Osteoblast (primary cell): ENCODE measurements at regions not wholly inside any gene's neighbourhood (a gene's known extent, or its start where the extent isn't known, plus 50 kb on each side); places are given as distances from the start of the nearest gene placed in this dataset.
"Not testable (repeated sequence)": the region's sequence is repeated elsewhere in the genome, so short reads cannot be mapped to it uniquely, and the experiment has no call there.

Experiments
- DNase-seq: peaks from one replicate; pipeline ENCODE4 v3.0.0; 2011; ENCODE audit warnings: low spot score, mixed read lengths; ENCODE audit not compliant: insufficient read length; ENCODE audit errors: missing footprints
- H2AFZ ChIP-seq: 2 replicates; pipeline ENCODE4 v1.6.0; 2011; ENCODE audit warnings: mild to moderate bottlenecking, low read length
- H3K27ac ChIP-seq: 2 replicates; pipeline ENCODE4 v1.5.1; 2011; ENCODE audit warnings: mild to moderate bottlenecking, low read depth, low read length, moderate library complexity
- H3K27me3 ChIP-seq: 2 replicates; pipeline ENCODE4 v1.6.0; 2012; ENCODE audit warnings: mild to moderate bottlenecking, control low read depth, inconsistent platforms, low read length, moderate library complexity; ENCODE audit not compliant: insufficient read depth
- H3K36me3 ChIP-seq: 2 replicates; pipeline ENCODE4 v1.5.1; 2011; ENCODE audit warnings: mild to moderate bottlenecking, low read length, control low read depth, moderate library complexity; ENCODE audit not compliant: insufficient read depth
- H3K4me1 ChIP-seq: 2 replicates; pipeline ENCODE4 v1.5.1; 2011; ENCODE audit warnings: mild to moderate bottlenecking, low read length, control low read depth, moderate library complexity; ENCODE audit not compliant: insufficient read depth
- H3K4me2 ChIP-seq: 2 replicates; pipeline ENCODE4 v1.6.0; 2011; ENCODE audit warnings: mild to moderate bottlenecking, low read length; ENCODE audit not compliant: insufficient read depth
- H3K4me3 ChIP-seq: fragments of 200-600 bp; sonication (generic); 3 replicates; pipeline ENCODE4 v1.5.1; 2012; ENCODE audit warnings: mild to moderate bottlenecking, low read length, inconsistent platforms; ENCODE audit not compliant: insufficient read depth
- H3K79me2 ChIP-seq: 2 replicates; pipeline ENCODE4 v1.6.0; 2012; ENCODE audit warnings: mild to moderate bottlenecking, low read length, control low read depth, inconsistent platforms; ENCODE audit not compliant: insufficient read depth
- H3K9me3 ChIP-seq: 2 replicates; pipeline ENCODE4 v1.5.1; 2011; ENCODE audit warnings: low read depth, low read length, control low read depth
- H4K20me1 ChIP-seq: 2 replicates; pipeline ENCODE4 v1.6.0; 2012; ENCODE audit warnings: mild to moderate bottlenecking, low read length, control low read depth; ENCODE audit not compliant: insufficient read depth
- CTCF ChIP-seq: IDR thresholded peaks from 2 replicates; pipeline ENCODE4 v1.5.1; 2011; ENCODE audit warnings: mild to moderate bottlenecking, low read depth, low read length, moderate library complexity; ENCODE audit errors: extremely low read depth

- Histone ChIP-seq H3K9me3 (no peaks in the 10 kb centered on the region), H3K79me2 (no peaks in the 10 kb centered on the region), H3K4me2 (no peak overlapping the region), H2AFZ (no peak overlapping the region), H3K36me3 (no peaks in the 10 kb centered on the region), H3K4me3 (no peak overlapping the region), H3K27ac (no peak overlapping the region), H3K4me1 (no peaks in the 10 kb centered on the region), H3K27me3 (no peaks in the 10 kb centered on the region), H4K20me1 (no peaks in the 10 kb centered on the region)
- TF ChIP-seq CTCF, result no peak
- DNase-seq, result no peak
These were observed 731.6 kb downstream of the DNAH5 start for GRCh38 chr5:13212886-13213285.

- TF ChIP-seq CTCF, result no peak
- Histone ChIP-seq H3K4me1 (no peaks in the 10 kb centered on the region), H4K20me1 (no peaks in the 10 kb centered on the region), H3K27ac (no peak overlapping the region), H2AFZ (no peak overlapping the region), H3K4me3 (no peak overlapping the region), H3K36me3 (no peaks in the 10 kb centered on the region), H3K27me3 (no peaks in the 10 kb centered on the region), H3K9me3 (no peaks in the 10 kb centered on the region), H3K79me2 (no peaks in the 10 kb centered on the region), H3K4me2 (no peak overlapping the region)
- no peak for DNase-seq
These were observed 733.4 kb downstream of the DNAH5 start for GRCh38 chr5:13211064-13211463.

GRCh38 chr5:13207112-13207511 is 737.4 kb downstream of the DNAH5 start:
- Histone ChIP-seq H3K36me3 (no peaks in the 10 kb centered on the region), H3K9me3 (peaks cover 2% of the 10 kb centered on the region), H3K27ac (no peak overlapping the region), H4K20me1 (no peaks in the 10 kb centered on the region), H2AFZ (no peak overlapping the region), H3K4me2 (no peak overlapping the region), H3K4me3 (no peak overlapping the region), H3K27me3 (no peaks in the 10 kb centered on the region), H3K4me1 (no peaks in the 10 kb centered on the region), H3K79me2 (no peaks in the 10 kb centered on the region)
- no peak for DNase-seq
- TF ChIP-seq CTCF, result no peak

- Histone ChIP-seq H3K4me1 (no peaks in the 10 kb centered on the region), H3K79me2 (no peaks in the 10 kb centered on the region), H3K27me3 (no peaks in the 10 kb centered on the region), H4K20me1 (no peaks in the 10 kb centered on the region), H3K36me3 (no peaks in the 10 kb centered on the region), H3K9me3 (peaks cover 2% of the 10 kb centered on the region), H3K4me3 (no peak overlapping the region), H3K27ac (no peak overlapping the region), H2AFZ (no peak overlapping the region), H3K4me2 (no peak overlapping the region)
- TF ChIP-seq CTCF, result no peak
- DNase-seq, result no peak
These were observed 743.5 kb downstream of the DNAH5 start for GRCh38 chr5:13201022-13201421.

GRCh38 chr5:13198226-13198625 is 746.3 kb downstream of the DNAH5 start:
- H3K27ac ChIP-seq, H3K4me2 ChIP-seq, H3K36me3 ChIP-seq, H3K9me3 ChIP-seq, H3K4me1 ChIP-seq, H3K4me3 ChIP-seq, DNase-seq, H2AFZ ChIP-seq, H3K79me2 ChIP-seq, H3K27me3 ChIP-seq, H4K20me1 ChIP-seq: not testable (repeated sequence)
